ENCODE measurements at regions not wholly inside any gene's neighbourhood (a gene's known extent, or its start where the extent isn't known, plus 50 kb on each side); places are given as distances from the start of the nearest gene placed in this dataset.

DNA sequence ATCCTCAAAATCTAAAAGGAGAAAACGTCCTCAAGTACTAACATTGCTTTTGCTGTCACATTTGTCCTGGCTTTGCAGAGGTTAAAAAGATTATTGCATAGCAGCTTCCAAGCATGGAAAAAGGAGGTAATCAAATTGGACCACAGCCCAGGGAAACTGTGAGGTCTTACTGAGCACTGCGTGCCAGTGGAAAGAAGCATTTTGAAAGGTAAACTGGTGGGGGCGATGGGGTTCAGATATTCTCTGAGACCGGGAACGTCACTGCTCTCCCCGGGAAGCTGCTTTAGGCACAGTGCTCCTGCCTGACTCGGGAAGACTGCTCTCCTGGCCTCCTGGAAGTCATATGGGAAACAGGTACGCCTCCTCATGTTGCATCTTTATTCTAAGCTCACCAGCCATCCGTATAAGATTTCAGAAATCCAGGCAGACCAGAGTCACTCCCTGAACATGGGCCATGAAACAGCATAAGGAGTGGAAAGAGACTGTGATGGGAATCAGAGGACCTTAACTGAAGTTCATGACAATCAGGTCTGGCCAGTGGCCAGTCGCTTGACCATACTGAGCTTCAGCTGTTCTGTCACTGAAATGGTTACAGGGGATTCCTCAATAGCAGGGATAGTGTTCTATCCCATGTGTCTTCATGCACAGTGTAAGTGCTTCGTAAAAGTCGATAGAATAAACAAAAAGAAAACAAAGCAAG, 284.1 kb downstream of the TRIB2 start:
- Histone ChIP-seq H3K4me3 (ENCODE audit: low read depth in 2 of 2, low read length in 2 of 2) (no peak overlapping the region), H3K36me3 (ENCODE audit: control insufficient read depth, insufficient read depth, low read length) (no peaks in the 10 kb centered on the region), H3K9me3 (ENCODE audit: control insufficient read depth, insufficient read depth, low read depth, low read length) (no peaks in the 10 kb centered on the region), H3K27ac (ENCODE audit: low read length) (no peak overlapping the region), H3K4me1 (ENCODE audit: control insufficient read depth, insufficient read depth, low read length) (no peaks in the 10 kb centered on the region), H3K27me3 (ENCODE audit: control insufficient read depth, insufficient read depth, low read length) (no peaks in the 10 kb centered on the region)
- intact Hi-C loops (cut with micrococcal nuclease; ENCODE audit: unreplicated experiment) (no loop called here), in situ Hi-C loops (cut with HindIII; ENCODE audit: low pct_unique_long_range_greater_than_20kb, low sequenced_read_pairs) (no loop called here)
- ATAC-seq (no peak), DNase-seq (ENCODE audit: low read depth, low spot score) (no peak)
- no TSS peak for BruUV-seq (replicated peaks)
- ChIA-PET POLR2A (interaction anchor here (0.6 kb wide), 1 partner anchor 1192 kb away, joined by 3 read pairs; no protein-coding TSS in a partner anchor), CTCF (no interaction called here)
- TF ChIP-seq, protein P1, sequence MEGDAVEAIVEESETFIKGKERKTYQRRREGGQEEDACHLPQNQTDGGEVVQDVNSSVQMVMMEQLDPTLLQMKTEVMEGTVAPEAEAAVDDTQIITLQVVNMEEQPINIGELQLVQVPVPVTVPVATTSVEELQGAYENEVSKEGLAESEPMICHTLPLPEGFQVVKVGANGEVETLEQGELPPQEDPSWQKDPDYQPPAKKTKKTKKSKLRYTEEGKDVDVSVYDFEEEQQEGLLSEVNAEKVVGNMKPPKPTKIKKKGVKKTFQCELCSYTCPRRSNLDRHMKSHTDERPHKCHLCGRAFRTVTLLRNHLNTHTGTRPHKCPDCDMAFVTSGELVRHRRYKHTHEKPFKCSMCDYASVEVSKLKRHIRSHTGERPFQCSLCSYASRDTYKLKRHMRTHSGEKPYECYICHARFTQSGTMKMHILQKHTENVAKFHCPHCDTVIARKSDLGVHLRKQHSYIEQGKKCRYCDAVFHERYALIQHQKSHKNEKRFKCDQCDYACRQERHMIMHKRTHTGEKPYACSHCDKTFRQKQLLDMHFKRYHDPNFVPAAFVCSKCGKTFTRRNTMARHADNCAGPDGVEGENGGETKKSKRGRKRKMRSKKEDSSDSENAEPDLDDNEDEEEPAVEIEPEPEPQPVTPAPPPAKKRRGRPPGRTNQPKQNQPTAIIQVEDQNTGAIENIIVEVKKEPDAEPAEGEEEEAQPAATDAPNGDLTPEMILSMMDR (IDR thresholded peaks at IDR 0.05): no peak
- TF ChIP-seq POLR2AphosphoS5 (IDR thresholded peaks at IDR 0.05; ENCODE audit: low read depth, low read length) (no peak), SIN3A (IDR thresholded peaks at IDR 0.05; ENCODE audit: borderline replicate concordance, insufficient read depth, low read depth, low read length) (no peak), TCF7L2 (IDR thresholded peaks at IDR 0.05; ENCODE audit: low read depth, low read length) (no peak)
- TF ChIP-seq, protein P2, sequence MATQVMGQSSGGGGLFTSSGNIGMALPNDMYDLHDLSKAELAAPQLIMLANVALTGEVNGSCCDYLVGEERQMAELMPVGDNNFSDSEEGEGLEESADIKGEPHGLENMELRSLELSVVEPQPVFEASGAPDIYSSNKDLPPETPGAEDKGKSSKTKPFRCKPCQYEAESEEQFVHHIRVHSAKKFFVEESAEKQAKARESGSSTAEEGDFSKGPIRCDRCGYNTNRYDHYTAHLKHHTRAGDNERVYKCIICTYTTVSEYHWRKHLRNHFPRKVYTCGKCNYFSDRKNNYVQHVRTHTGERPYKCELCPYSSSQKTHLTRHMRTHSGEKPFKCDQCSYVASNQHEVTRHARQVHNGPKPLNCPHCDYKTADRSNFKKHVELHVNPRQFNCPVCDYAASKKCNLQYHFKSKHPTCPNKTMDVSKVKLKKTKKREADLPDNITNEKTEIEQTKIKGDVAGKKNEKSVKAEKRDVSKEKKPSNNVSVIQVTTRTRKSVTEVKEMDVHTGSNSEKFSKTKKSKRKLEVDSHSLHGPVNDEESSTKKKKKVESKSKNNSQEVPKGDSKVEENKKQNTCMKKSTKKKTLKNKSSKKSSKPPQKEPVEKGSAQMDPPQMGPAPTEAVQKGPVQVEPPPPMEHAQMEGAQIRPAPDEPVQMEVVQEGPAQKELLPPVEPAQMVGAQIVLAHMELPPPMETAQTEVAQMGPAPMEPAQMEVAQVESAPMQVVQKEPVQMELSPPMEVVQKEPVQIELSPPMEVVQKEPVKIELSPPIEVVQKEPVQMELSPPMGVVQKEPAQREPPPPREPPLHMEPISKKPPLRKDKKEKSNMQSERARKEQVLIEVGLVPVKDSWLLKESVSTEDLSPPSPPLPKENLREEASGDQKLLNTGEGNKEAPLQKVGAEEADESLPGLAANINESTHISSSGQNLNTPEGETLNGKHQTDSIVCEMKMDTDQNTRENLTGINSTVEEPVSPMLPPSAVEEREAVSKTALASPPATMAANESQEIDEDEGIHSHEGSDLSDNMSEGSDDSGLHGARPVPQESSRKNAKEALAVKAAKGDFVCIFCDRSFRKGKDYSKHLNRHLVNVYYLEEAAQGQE (IDR thresholded peaks at IDR 0.05; ENCODE audit: insufficient read depth in 1 of 2, low read depth in 2 of 2, low read length in 1 of 2): no peak

DNA sequence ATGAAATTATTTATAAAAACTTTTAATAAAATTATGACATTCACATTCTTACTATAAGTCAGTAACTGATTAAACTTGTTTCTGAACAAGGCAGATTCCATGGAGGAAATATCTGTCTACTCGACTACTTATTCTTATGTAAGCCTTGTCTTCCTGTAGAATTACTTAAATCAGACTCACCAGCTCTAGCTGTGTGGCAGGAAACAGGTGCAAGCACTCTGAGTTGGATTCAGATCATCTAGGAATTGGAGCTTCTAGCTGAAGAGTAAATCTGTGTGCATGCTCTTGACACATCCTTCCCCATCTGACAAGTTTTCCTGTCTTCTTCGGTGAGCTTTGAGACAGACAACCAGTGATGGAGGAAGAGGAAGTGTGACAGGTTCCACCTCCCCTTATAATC, 284.7 kb downstream of the TRIB2 start:
- H3K4me1 ChIP-seq (ENCODE audit: control insufficient read depth, insufficient read depth, low read length): peaks cover 2% of the 10 kb centered on the region; the same call in 1 of the 2 replicates
- no peaks in the 10 kb centered on the region for H3K36me3 ChIP-seq (ENCODE audit: control insufficient read depth, insufficient read depth, low read length)
- no peak overlapping the region for H3K4me3 ChIP-seq (ENCODE audit: low read depth in 2 of 2, low read length in 2 of 2)
- H3K9me3 ChIP-seq (ENCODE audit: control insufficient read depth, insufficient read depth, low read depth, low read length): no peaks in the 10 kb centered on the region
- no TSS peak for BruUV-seq (replicated peaks)
- H3K27ac ChIP-seq (ENCODE audit: low read length): no peak overlapping the region
- in situ Hi-C loops (cut with HindIII; ENCODE audit: low pct_unique_long_range_greater_than_20kb, low sequenced_read_pairs) (no loop called here), intact Hi-C loops (cut with micrococcal nuclease; ENCODE audit: unreplicated experiment) (no loop called here)
- no peaks in the 10 kb centered on the region for H3K27me3 ChIP-seq (ENCODE audit: control insufficient read depth, insufficient read depth, low read length)
- no peak for DNase-seq (ENCODE audit: low read depth, low spot score)
- ChIA-PET POLR2A (interaction anchor here (0.6 kb wide), 1 partner anchor 1192 kb away, joined by 3 read pairs; no protein-coding TSS in a partner anchor), CTCF (interaction anchor here (0.5 kb wide), 1 partner anchor 11 kb away, joined by 3 read pairs; no protein-coding TSS in a partner anchor)
- ATAC-seq: no peak
- TF ChIP-seq, protein P1 (IDR thresholded peaks at IDR 0.05): no peak
- no peak for TF ChIP-seq SIN3A (IDR thresholded peaks at IDR 0.05; ENCODE audit: borderline replicate concordance, insufficient read depth, low read depth, low read length)
- TF ChIP-seq POLR2AphosphoS5 (IDR thresholded peaks at IDR 0.05; ENCODE audit: low read depth, low read length): no peak
- no peak for TF ChIP-seq TCF7L2 (IDR thresholded peaks at IDR 0.05; ENCODE audit: low read depth, low read length)
- TF ChIP-seq, protein P2 (IDR thresholded peaks at IDR 0.05; ENCODE audit: insufficient read depth in 1 of 2, low read depth in 2 of 2, low read length in 1 of 2): no peak

All from Panc1 (cell line).